Cardiac muscle cell (in vitro differentiated cells and primary cell): ENCODE measurements at regions not wholly inside any gene's neighbourhood (a gene's known extent, or its start where the extent isn't known, plus 50 kb on each side); places are given as distances from the start of the nearest gene placed in this dataset.
A peak's percentile ranks its signal among the peaks of the same experiment; 100 is the strongest.
"Not testable (repeated sequence)": the region's sequence is repeated elsewhere in the genome, so short reads cannot be mapped to it uniquely, and the experiment has no call there.

ENCODE experiments used
- DNase-seq, 2 donors: peaks; one replicate each; pipeline versions ENCODE4 v3.0.0 to v3.0.0-alpha.2; 2010 to 2017; ENCODE audit warnings: low read depth in 1 of 2, low spot score in 1 of 2
- H3K27ac ChIP-seq: fragments of 200-600 bp; sonication (generic); 2 replicates; pipeline ENCODE4 v1.5.1; 2016
- H3K27me3 ChIP-seq: fragments of 200-600 bp; sonication (generic); 2 replicates; pipeline ENCODE4 v1.6.0; 2016; ENCODE audit warnings: control low read depth
- H3K36me3 ChIP-seq: fragments of 200-600 bp; sonication (generic); 2 replicates; pipeline ENCODE4 v1.5.1; 2016; ENCODE audit warnings: control low read depth
- H3K4me1 ChIP-seq: fragments of 200-600 bp; sonication (generic); 2 replicates; pipeline ENCODE4 v1.8.1; 2017; ENCODE audit warnings: low read depth, mild to moderate bottlenecking, mixed run types
- H3K4me3 ChIP-seq: fragments of 200-600 bp; sonication (generic); 2 replicates; pipeline ENCODE4 v1.5.1; 2016; ENCODE audit warnings: mild to moderate bottlenecking
- H3K9me3 ChIP-seq: fragments of 200-600 bp; sonication (generic); 2 replicates; pipeline ENCODE4 v1.5.1; 2017; ENCODE audit warnings: low read depth, mild to moderate bottlenecking, control low read depth
- TF ChIP-seq, protein P1 (sequence below): IDR thresholded peaks from 2 replicates; pipeline ENCODE4 v1.5.1; 2012; ENCODE audit warnings: low read depth, mild to moderate bottlenecking, low read length

DNA sequence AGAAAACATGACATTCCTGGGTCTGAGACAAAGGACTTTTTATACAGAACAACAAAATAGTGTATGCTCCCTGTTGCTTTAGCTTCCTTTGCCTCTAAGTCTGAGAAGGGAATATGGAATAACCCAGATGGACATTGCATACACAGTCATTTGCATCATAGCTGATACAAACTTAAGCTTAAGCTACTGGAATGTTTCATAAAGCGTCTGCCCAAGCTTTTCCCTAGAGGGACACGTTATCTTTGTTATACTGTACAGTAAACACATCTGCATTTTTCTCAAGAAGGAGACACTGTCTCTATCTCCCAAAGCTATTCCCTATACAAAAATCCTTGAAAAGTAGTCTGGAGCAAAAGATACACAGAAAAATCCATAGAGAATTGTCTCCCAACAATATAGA, 775.0 kb downstream of the DIPK2A start:
- H3K9me3 ChIP-seq = no peaks in the 10 kb centered on the region
- TF ChIP-seq, protein P1, sequence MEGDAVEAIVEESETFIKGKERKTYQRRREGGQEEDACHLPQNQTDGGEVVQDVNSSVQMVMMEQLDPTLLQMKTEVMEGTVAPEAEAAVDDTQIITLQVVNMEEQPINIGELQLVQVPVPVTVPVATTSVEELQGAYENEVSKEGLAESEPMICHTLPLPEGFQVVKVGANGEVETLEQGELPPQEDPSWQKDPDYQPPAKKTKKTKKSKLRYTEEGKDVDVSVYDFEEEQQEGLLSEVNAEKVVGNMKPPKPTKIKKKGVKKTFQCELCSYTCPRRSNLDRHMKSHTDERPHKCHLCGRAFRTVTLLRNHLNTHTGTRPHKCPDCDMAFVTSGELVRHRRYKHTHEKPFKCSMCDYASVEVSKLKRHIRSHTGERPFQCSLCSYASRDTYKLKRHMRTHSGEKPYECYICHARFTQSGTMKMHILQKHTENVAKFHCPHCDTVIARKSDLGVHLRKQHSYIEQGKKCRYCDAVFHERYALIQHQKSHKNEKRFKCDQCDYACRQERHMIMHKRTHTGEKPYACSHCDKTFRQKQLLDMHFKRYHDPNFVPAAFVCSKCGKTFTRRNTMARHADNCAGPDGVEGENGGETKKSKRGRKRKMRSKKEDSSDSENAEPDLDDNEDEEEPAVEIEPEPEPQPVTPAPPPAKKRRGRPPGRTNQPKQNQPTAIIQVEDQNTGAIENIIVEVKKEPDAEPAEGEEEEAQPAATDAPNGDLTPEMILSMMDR = no peak
- no peak overlapping the region for H3K4me3 ChIP-seq
- H3K36me3 ChIP-seq = no peaks in the 10 kb centered on the region
- peak in 1 of 2 donors; percentile 64 for DNase-seq
- peaks cover 18% of the 10 kb centered on the region for H3K4me1 ChIP-seq
- H3K27ac ChIP-seq = peak overlapping the region; percentile 81
- no peaks in the 10 kb centered on the region for H3K27me3 ChIP-seq

DNA sequence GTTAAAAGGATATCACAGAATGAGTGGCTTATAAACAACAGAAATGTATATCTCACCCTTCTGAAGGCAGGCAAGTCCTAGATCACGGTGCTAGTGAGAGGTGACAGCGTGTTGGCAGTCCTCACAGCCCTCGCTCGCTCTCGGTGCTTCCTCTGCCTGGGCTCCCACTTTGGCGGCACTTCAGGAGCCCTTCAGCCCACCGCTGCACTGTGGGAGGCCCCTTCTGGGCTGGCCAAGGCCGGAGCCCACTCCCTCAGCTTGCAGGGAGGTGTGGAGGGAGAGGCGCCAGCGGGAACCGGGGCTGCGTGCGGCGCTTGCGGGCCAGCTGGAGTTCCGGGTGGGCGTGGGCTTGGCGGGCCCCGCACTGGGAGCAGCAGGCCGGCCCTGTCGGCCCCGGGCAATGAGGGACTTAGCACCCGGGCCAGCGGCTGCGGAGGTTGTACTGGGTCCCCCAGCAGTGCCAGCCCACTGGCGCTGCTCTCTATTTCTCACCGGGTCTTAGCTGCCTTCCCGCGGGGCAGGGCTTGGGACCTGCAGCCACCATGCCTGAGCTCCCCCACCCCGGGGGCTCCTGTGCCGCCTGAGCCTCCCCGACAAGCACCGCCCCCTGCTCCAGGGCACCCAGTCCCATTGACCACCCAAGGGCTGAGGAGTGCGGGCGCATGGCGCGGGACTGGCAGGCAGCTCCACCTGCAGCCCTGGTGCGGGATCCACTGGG, 778.1 kb downstream of the DIPK2A start:
- not testable (repeated sequence) for DNase-seq, H3K36me3 ChIP-seq, H3K27ac ChIP-seq, H3K4me3 ChIP-seq, H3K27me3 ChIP-seq, H3K9me3 ChIP-seq
- H3K4me1 ChIP-seq = peaks cover 18% of the 10 kb centered on the region

DNA sequence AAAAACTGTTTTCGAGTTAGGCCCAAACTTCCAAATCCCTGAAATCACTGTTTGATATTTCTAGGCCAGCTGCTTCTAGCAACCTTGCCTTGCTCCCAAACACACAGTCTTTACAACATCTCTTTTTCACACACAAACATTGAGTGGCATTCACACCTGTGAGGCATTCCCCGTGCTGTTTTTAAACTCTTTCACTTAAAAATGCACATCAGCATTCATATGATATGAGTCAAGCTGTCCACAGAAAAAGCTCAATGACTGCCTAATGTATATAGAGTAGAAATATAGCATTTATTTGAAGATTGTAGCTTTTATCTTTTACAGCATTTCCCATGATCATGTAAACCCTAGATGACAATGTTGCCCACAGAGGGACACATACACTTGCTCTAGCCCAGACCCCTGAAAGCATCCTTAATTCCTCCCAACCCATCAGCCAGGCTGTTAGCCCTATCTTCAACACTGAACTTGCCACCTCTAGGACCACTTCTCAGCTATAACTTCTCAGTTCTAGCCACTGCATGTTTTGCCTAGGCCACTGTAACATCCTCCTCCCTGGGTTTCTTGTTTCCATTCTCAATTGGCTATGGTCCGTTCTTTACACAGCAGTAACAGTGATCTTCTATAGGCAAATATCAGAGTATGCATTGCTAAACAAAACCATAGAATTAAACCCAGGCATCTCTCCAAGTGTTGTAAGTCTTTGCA, 782.6 kb downstream of the DIPK2A start:
- Histone ChIP-seq H3K4me1 (no peaks in the 10 kb centered on the region), H3K27me3 (no peaks in the 10 kb centered on the region), H3K27ac (no peak overlapping the region), H3K4me3 (no peak overlapping the region), H3K9me3 (no peaks in the 10 kb centered on the region), H3K36me3 (no peaks in the 10 kb centered on the region)
- DNase-seq = no peak
- TF ChIP-seq, protein P1 = no peak

DNA sequence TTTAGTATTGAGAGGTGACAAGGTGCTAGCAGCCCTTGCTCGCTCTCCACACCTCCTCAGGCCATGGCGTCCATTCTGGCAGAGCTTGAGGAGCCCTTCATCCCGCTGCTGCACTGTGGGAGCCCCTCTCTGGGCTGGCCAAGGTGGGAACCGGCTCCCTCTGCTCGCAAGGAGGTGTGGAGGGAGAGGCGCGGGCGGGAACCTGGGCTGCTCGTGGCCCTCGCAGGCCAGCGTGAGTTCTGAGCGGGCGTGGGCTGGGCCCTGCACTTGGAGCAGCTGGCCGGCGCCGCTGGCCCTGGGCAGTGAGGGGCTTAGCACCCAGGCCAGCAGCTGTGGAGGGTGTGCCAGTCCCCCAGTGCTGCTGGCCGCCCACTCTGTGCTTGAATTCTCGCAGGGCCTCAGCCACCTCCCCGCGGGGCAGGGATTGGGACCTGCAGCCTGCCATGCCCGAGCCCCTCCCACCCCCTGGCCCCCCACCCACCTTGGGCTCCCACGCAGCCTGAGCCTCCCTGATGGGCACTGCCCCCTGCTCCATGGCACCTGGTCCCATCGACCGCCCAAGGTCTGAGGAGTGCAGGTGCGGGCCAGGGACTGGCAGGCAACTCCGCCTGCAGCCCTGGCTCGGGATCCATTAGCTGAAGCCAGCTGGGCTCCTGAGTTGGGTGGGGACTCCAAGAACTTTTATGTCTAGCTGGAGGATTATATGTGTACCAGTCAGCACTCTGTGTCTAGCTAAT, 785.2 kb downstream of the DIPK2A start:
- TF ChIP-seq, protein P1 = no peak
- H3K4me1 ChIP-seq = peaks cover 8% of the 10 kb centered on the region
- H3K9me3 ChIP-seq = no peaks in the 10 kb centered on the region

DNA sequence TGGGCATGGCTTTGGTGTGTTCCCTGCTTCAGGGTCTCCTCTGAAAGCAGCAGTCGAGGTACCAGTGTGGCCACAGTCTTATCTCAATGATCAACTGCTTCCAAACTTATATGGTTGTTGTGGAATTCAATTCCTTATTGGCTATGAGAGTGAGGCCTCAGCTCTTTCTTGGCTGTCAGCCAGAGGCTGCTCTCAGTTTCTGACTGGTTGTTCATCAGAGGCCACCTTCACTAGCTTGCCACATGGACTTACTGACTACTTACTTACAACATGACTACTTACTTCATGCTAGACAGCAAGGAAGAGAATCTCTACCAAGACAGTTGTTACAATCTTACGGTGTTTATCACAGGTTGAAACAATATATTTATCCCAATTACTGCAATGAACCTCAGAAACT, 789.2 kb downstream of the DIPK2A start:
- TF ChIP-seq, protein P1 = no peak
- Histone ChIP-seq H3K36me3 (no peaks in the 10 kb centered on the region), H3K4me3 (no peak overlapping the region), H3K27ac (peak overlapping the region; percentile 57), H3K4me1 (peaks cover 8% of the 10 kb centered on the region), H3K27me3 (no peaks in the 10 kb centered on the region), H3K9me3 (no peaks in the 10 kb centered on the region)
- DNase-seq = peak; percentile 13 to 53

More for the DNA sequence above, 785.2 kb downstream of the DIPK2A start:
- H3K27ac ChIP-seq = no peak overlapping the region
- H3K4me3 ChIP-seq = no peak overlapping the region
- H3K27me3 ChIP-seq = no peaks in the 10 kb centered on the region
- no peaks in the 10 kb centered on the region for H3K36me3 ChIP-seq
- DNase-seq = no peak

DNA sequence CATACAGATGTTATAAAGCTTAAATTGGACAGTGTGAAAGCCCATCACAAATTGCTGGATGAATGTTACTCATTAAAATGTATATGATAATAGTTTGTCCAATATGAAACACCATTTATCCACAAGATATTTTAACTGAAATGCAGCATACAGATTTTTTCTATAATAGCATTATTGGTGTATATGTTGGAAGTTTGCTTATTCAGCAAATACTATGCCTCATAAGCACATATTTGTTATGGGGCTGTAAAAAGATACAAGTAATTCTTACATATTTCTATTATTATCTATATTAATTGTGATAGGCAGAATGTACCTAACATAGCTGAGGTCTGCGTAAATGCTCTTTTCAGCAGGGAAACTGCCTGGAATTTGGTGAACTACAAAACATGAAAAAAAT, 790.5 kb downstream of the DIPK2A start:
- Histone ChIP-seq H3K27me3 (no peaks in the 10 kb centered on the region), H3K9me3 (no peaks in the 10 kb centered on the region), H3K27ac (no peak overlapping the region), H3K4me3 (no peak overlapping the region), H3K4me1 (peaks cover 8% of the 10 kb centered on the region), H3K36me3 (no peaks in the 10 kb centered on the region)
- no peak for DNase-seq
- TF ChIP-seq, protein P1 = no peak
